Fibroblast of skin of abdomen (primary cell): ENCODE measurements at regions not wholly inside any gene's neighbourhood (a gene's known extent, or its start where the extent isn't known, plus 50 kb on each side); places are given as distances from the start of the nearest gene placed in this dataset.
A peak's percentile ranks its signal among the peaks of the same experiment; 100 is the strongest.

Experiments used
- DNase-seq: peaks from one replicate; pipeline ENCODE4 v3.0.0-alpha.2; 2013

GRCh38 chr9:91141407-91141965 is 220.2 kb downstream of the AUH start:
- no peak for DNase-seq

GRCh38 chr9:91143162-91143561 is 218.6 kb downstream of the AUH start:
- no peak for DNase-seq

- DNase-seq: no peak
Observed at GRCh38 chr9:91143642-91144041, 218.1 kb downstream of the AUH start.

GRCh38 chr9:91144769-91145168 is 216.9 kb downstream of the AUH start:
- peak; percentile 75 for DNase-seq

GRCh38 chr9:91145496-91145895 is 216.2 kb downstream of the AUH start:
- DNase-seq: no peak

- no peak for DNase-seq
Observed at GRCh38 chr9:91146391-91147019, 215.2 kb downstream of the AUH start.

- DNase-seq: no peak
Observed at GRCh38 chr9:91147079-91147708, 214.5 kb downstream of the AUH start.

GRCh38 chr9:91148306-91148705 is 213.4 kb downstream of the AUH start:
- no peak for DNase-seq

- no peak for DNase-seq
Observed at GRCh38 chr9:91150273-91150997, 211.3 kb downstream of the AUH start.

GRCh38 chr9:91150998-91151717 is 210.6 kb downstream of the AUH start:
- peak; percentile 95 for DNase-seq

- DNase-seq: no peak
Observed at GRCh38 chr9:91151718-91152095, 210.0 kb downstream of the AUH start.

- no peak for DNase-seq
Observed at GRCh38 chr9:91154686-91155085, 207.0 kb downstream of the AUH start.

- no peak for DNase-seq
Observed at GRCh38 chr9:91155181-91155580, 206.5 kb downstream of the AUH start.

GRCh38 chr9:91155746-91156376 is 205.9 kb downstream of the AUH start:
- DNase-seq: no peak

- no peak for DNase-seq
Observed at GRCh38 chr9:91156451-91157234, 205.1 kb downstream of the AUH start.

GRCh38 chr9:91157883-91158282 is 203.8 kb downstream of the AUH start:
- DNase-seq: no peak

- no peak for DNase-seq
Observed at GRCh38 chr9:91158286-91158685, 203.4 kb downstream of the AUH start.

- DNase-seq: no peak
Observed at GRCh38 chr9:91158946-91159345, 202.8 kb downstream of the AUH start.

- DNase-seq: no peak
Observed at GRCh38 chr9:91159664-91160121, 202.0 kb downstream of the AUH start.

GRCh38 chr9:91160181-91160580 is 201.5 kb downstream of the AUH start:
- no peak for DNase-seq
